Esophagus muscularis mucosa (tissue), 4 donors: ENCODE measurements at regions not wholly inside any gene's neighbourhood (a gene's known extent, or its start where the extent isn't known, plus 50 kb on each side); places are given as distances from the start of the nearest gene placed in this dataset.

Experiments used
- DNase-seq: peaks from one replicate; pipeline ENCODE4 v3.0.0-alpha.2; 2017; ENCODE audit errors: extremely low spot score
- H3K27ac ChIP-seq, 4 donors: fragments of 200-600 bp; sonication (generic); replicated peaks in 1 of 4; 1 replicate in 3 of 4; 2 replicates in 1 of 4; pipeline ENCODE4 v1.5.1; 2016 to 2019; ENCODE audit warnings: mild to moderate bottlenecking in 1 of 4
- H3K27me3 ChIP-seq, 4 donors: fragments of 200-600 bp; sonication (generic); one replicate each; pipeline versions ENCODE4 v1.5.1 to v1.6.0; 2016 to 2019
- H3K36me3 ChIP-seq, 4 donors: fragments of 200-600 bp; sonication (generic); one replicate each; pipeline ENCODE4 v1.5.1; 2016 to 2019
- H3K4me1 ChIP-seq, 4 donors: fragments of 200-600 bp; sonication (generic); one replicate each; pipeline ENCODE4 v1.5.1; 2016 to 2019
- H3K4me3 ChIP-seq, 4 donors: fragments of 200-600 bp; sonication (generic); 1 replicate in 2 of 4; 2 replicates in 2 of 4; pipeline ENCODE4 v1.5.1; 2016 to 2019; ENCODE audit warnings: mild to moderate bottlenecking in 4 of 4, moderate library complexity in 1 of 4
- H3K9me3 ChIP-seq, 4 donors: fragments of 200-600 bp; sonication (generic); 1 replicate in 3 of 4; 2 replicates in 1 of 4; pipeline ENCODE4 v1.5.1; 2016 to 2019
- EP300 ChIP-seq: sonication (generic); formaldehyde crosslinking; IDR thresholded peaks from one replicate; pipeline ENCODE4 v1.6.1; 2017; ENCODE audit warnings: antibody characterized with exemption
- POLR2A ChIP-seq: fragments of 450-650 bp; IDR thresholded peaks from one replicate; pipeline ENCODE4 v1.6.1; 2017; ENCODE audit warnings: antibody characterized with exemption, moderate library complexity, mild to moderate bottlenecking, low read depth
- POLR2AphosphoS5 ChIP-seq, 2 donors: sonication (generic); formaldehyde crosslinking; IDR thresholded peaks; one replicate each; pipeline ENCODE4 v1.6.1; 2017; ENCODE audit warnings: antibody characterized with exemption in 2 of 2
- WGBS: methylation state at CpG from one replicate; pipeline ENCODE4 v1.1.5; 2018; 5-methylcytosine and 5-hydroxymethylcytosine counted together
- intact Hi-C: fragments of 100-400 bp; cut with DNase I; formaldehyde crosslinking; loops from one replicate; pipeline ENCODE4 v1.15.1; 2023
- TF ChIP-seq, protein P1 (sequence below), 3 experiments: fragments of 200-600 bp in 2 of 3; fragments of 450-650 bp in 1 of 3; sonication (generic) in 2 of 3; IDR thresholded peaks; one replicate each; pipeline ENCODE4 v1.5.1; 2017 to 2019; ENCODE audit warnings: antibody characterized with exemption in 3 of 3, mild to moderate bottlenecking in 2 of 3, moderate library complexity in 1 of 3

DNA sequence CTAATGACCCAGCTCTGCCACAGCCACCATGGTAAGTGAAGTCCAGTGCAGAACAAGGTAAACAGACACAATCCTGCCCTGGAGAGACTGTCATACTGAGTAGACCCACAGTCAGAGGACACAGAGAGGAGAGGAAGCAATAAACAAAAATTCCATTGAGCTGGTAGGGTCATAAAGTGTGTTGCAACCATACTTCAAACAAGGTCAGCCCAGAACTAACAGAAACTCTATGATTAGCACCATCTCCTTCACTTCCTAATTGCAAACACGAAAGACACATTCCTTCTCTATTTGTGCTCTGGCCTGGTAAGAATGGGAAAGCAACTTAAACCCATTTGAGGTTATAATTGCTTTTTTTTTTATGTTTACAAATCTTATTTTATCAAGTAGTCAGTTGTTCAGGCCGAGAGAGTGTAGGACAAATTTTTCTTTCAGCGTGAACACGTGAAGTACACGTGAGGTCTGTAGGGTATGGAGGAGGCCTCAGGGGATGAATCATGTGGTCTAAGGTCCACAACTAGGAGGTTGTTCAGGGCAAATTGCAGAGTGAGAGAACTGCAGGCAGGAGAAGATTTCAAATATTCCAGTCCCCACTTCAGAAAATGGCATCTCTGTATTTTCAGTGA, 71.4 kb upstream of the GLS start:
- WGBS = 90% methylated on average over 5 of the region's 5 CpGs
- no peaks in the 10 kb centered on the region for H3K9me3 ChIP-seq
- H3K36me3 ChIP-seq = no peaks in the 10 kb centered on the region
- no peak overlapping the region for H3K27ac ChIP-seq
- no peak for DNase-seq
- H3K27me3 ChIP-seq = no peaks in the 10 kb centered on the region
- TF ChIP-seq, protein P1, sequence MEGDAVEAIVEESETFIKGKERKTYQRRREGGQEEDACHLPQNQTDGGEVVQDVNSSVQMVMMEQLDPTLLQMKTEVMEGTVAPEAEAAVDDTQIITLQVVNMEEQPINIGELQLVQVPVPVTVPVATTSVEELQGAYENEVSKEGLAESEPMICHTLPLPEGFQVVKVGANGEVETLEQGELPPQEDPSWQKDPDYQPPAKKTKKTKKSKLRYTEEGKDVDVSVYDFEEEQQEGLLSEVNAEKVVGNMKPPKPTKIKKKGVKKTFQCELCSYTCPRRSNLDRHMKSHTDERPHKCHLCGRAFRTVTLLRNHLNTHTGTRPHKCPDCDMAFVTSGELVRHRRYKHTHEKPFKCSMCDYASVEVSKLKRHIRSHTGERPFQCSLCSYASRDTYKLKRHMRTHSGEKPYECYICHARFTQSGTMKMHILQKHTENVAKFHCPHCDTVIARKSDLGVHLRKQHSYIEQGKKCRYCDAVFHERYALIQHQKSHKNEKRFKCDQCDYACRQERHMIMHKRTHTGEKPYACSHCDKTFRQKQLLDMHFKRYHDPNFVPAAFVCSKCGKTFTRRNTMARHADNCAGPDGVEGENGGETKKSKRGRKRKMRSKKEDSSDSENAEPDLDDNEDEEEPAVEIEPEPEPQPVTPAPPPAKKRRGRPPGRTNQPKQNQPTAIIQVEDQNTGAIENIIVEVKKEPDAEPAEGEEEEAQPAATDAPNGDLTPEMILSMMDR (IDR thresholded peaks at IDR 0.05) = no peak
- TF ChIP-seq POLR2AphosphoS5 (IDR thresholded peaks at IDR 0.05) = no peak
- no peak for TF ChIP-seq POLR2A
- TF ChIP-seq EP300 = no peak
- H3K4me3 ChIP-seq = no peak overlapping the region
- H3K4me1 ChIP-seq = peaks cover 0 to 11% (median 7%) of the 10 kb centered on the region in 4 donors
- intact Hi-C loops = no loop called here

DNA sequence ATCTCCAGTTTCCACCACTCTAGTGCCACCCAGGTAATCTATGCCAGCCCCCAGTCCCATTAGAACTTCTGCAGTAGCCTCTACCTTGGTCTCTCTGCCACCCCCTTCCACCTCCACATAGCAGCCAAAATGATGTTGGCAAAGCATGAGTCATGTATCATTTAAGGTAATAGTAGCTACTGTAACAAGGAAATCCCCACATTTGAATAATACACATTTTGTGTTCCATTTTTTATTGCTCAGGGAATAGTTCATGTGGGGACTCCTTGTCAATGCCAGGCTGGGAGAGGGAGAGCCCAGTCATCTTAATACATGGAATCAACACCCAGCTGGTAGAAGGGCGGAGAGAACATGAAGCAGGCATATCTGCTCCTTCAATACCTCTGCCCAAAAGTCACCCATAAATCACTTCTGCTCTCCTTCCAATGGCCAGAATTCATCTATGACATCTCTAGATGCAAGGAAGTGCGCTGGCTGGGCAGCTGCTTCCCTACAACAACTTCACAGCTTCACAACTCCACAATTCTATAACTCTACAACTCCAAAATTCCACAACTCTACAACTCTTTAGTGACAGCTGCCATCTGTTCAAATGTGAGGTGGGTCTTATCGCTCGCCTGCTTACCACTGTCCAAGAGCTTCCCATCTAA, 70.6 kb upstream of the GLS start:
- Histone ChIP-seq H3K4me3 (no peak overlapping the region), H3K4me1 (peaks cover 0 to 11% (median 7%) of the 10 kb centered on the region in 4 donors), H3K36me3 (no peaks in the 10 kb centered on the region), H3K9me3 (no peaks in the 10 kb centered on the region), H3K27me3 (no peaks in the 10 kb centered on the region), H3K27ac (no peak overlapping the region)
- WGBS = 75% methylated on average over 4 of the region's 4 CpGs
- TF ChIP-seq, protein P1 (IDR thresholded peaks at IDR 0.05) = no peak
- TF ChIP-seq POLR2A (no peak), POLR2AphosphoS5 (IDR thresholded peaks at IDR 0.05) (no peak), EP300 (no peak)
- DNase-seq = no peak
- intact Hi-C loops = no loop called here

DNA sequence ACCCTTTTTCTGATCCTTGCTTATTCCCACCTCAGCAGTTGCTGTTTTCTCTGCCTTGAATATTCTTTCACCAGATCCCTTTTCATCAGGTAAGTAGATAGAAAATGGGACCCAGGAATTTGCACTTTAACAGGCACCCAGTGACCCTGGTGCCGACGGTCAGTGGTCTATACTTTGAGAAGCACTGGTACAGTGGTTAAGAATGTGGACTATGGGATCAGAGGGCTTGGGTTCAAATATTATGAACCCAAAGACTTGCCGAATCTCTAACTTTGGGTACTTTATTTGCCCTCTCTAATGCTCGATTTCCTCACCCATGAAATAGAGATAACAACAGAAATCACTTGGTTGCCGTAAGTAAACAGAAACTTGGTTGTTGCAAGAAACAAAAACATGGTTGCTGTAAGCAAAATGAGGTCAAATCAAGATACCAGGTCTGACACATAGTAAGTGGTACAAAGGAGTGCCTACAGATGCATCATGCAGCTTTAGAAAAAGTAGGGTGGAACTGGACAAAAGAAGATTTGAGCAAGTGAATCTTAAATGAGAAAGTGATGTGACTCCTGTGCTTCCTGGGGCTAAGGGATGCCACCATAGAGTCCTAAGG, 69.5 kb upstream of the GLS start:
- Histone ChIP-seq H3K4me3 (no peak overlapping the region), H3K4me1 (peaks cover 0 to 11% (median 7%) of the 10 kb centered on the region in 4 donors), H3K27me3 (no peaks in the 10 kb centered on the region), H3K27ac (no peak overlapping the region), H3K9me3 (no peaks in the 10 kb centered on the region), H3K36me3 (no peaks in the 10 kb centered on the region)
- 96% methylated on average over 5 of the region's 5 CpGs for WGBS
- DNase-seq = no peak
- TF ChIP-seq POLR2A = no peak
- TF ChIP-seq EP300 = no peak
- TF ChIP-seq, protein P1 (IDR thresholded peaks at IDR 0.05) = no peak
- TF ChIP-seq POLR2AphosphoS5 (IDR thresholded peaks at IDR 0.05) = no peak
- intact Hi-C loops = no loop called here

DNA sequence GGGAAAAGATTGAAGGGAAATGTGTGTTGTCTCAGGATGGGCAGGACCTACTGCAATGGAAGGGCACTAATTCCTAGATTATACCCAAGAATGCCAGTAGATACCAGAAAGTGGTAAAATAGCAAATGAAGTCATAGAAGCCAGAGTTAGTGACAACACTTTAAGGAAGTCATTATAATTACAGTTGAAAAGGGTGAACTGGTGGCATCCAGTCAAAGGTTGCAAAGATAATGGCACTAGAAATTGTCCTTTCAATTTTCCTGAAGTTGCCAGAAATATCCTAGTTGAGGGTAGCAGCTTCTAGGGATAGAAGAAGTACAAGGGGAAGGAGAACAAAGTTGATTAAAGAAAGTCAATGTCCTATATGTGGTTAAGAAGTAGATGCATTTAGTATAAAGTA, 68.8 kb upstream of the GLS start:
- no peaks in the 10 kb centered on the region for H3K27me3 ChIP-seq
- H3K27ac ChIP-seq = no peak overlapping the region
- H3K4me1 ChIP-seq = peaks cover 0 to 11% (median 7%) of the 10 kb centered on the region in 4 donors
- no peaks in the 10 kb centered on the region for H3K36me3 ChIP-seq
- H3K9me3 ChIP-seq = no peaks in the 10 kb centered on the region
- no peak for DNase-seq
- intact Hi-C loops = no loop called here
- TF ChIP-seq, protein P1 (IDR thresholded peaks at IDR 0.05) = no peak
- TF ChIP-seq POLR2A (no peak), EP300 (no peak), POLR2AphosphoS5 (IDR thresholded peaks at IDR 0.05) (no peak)
- no peak overlapping the region for H3K4me3 ChIP-seq
